NB4 (cell line): ENCODE measurements at regions not wholly inside any gene's neighbourhood (a gene's known extent, or its start where the extent isn't known, plus 50 kb on each side); places are given as distances from the start of the nearest gene placed in this dataset.

Source experiments
- DNase-seq: peaks from one replicate; pipeline ENCODE4 v3.0.0; 2010; ENCODE audit warnings: low read depth
- H3K4me3 ChIP-seq: one replicate; pipeline ENCODE4 v1.5.1; 2011; ENCODE audit warnings: mild to moderate bottlenecking, low read depth, low read length, moderate library complexity
- CTCF ChIP-seq: IDR thresholded peaks from one replicate; pipeline ENCODE4 v1.5.1; 2012; ENCODE audit warnings: low read depth, low read length
- MYC ChIP-seq: IDR thresholded peaks from 2 replicates; pipeline ENCODE4 v1.6.1; 2011; ENCODE audit warnings: low read depth, low read length
- POLR2A ChIP-seq: IDR thresholded peaks from 2 replicates; pipeline ENCODE4 v1.6.1; 2011; ENCODE audit warnings: mild to moderate bottlenecking; ENCODE audit not compliant: insufficient read length; ENCODE audit errors: extremely low read depth
- TF ChIP-seq, protein P1 (sequence below): IDR thresholded peaks from 2 replicates; pipeline ENCODE4 v1.6.1; 2011; ENCODE audit warnings: low read depth, low read length

GRCh38 chr10:128217136-128217535 is 90.9 kb upstream of the MKI67 start:
- no peak for DNase-seq
- TF ChIP-seq CTCF (no peak), MYC (no peak), POLR2A (no peak)
- TF ChIP-seq, protein P1, sequence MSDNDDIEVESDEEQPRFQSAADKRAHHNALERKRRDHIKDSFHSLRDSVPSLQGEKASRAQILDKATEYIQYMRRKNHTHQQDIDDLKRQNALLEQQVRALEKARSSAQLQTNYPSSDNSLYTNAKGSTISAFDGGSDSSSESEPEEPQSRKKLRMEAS, result no peak
- H3K4me3 ChIP-seq, result no peak overlapping the region

DNA sequence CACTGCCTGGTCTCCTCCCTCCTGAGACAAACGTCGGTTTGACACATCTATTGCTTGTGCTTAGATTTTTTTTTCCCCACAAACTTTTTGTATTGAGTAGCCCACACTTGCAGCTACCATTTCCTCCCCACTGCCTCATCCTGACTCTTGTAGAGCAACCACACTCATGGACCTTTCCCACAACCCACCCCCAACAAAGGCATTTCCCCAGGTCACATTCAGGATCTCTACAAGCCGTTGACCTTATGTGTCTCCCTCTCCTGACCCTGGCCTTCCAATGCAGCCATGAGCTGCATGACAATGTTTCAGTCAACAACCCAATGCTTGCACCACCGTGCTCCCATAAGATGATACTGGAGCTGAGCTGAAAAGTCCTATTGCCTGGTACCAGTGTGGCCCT is 91.9 kb upstream of the MKI67 start:
- H3K4me3 ChIP-seq, result no peak overlapping the region
- DNase-seq, result no peak
- TF ChIP-seq CTCF, result no peak
- TF ChIP-seq, protein P1, result no peak
- TF ChIP-seq POLR2A, result no peak
- no peak for TF ChIP-seq MYC

DNA sequence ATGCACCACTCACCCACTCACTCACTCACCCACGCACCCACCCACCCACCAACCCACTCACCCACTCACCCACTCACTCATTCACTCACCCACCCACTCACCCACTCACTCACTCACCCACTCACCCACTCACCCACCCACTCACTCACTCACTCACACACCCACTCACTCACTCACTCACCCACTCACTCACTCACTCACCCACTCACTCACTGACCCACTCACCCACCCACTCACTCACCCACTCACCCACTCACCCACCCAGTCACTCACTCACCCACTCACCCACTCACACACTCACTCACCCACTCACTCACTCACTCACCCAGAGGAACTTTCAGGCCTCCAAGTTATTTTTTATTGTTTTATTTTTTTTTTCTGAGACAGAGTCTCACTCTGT is 93.1 kb upstream of the MKI67 start:
- no peak for DNase-seq
- H3K4me3 ChIP-seq, result no peak overlapping the region
- TF ChIP-seq POLR2A, result no peak
- TF ChIP-seq, protein P1, result no peak
- TF ChIP-seq MYC, result no peak
- no peak for TF ChIP-seq CTCF

DNA sequence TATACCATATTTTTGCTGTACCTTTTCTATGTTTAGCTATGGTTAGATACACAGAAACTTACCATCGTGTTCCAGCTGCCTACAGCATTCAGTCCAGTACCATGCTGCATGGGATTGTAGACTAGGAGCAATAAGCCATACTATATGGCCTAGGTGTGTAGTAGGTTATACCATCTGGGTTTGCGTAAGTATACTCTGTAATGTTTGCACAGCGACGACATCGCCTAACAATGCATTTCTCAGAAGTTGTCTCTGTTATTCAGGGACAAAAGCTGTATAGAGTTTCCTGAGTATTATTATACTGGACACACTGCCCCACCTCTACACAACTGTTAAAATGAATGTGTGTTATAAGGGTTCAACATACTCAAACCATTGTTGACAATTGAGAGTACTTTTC is 93.8 kb upstream of the MKI67 start:
- H3K4me3 ChIP-seq, result no peak overlapping the region
- no peak for DNase-seq
- no peak for TF ChIP-seq MYC
- no peak for TF ChIP-seq CTCF
- TF ChIP-seq, protein P1, result no peak
- TF ChIP-seq POLR2A, result no peak

GRCh38 chr10:128221117-128221516 is 94.9 kb upstream of the MKI67 start:
- no peak for DNase-seq
- H3K4me3 ChIP-seq, result no peak overlapping the region
- TF ChIP-seq, protein P1, result no peak
- TF ChIP-seq CTCF, result no peak
- TF ChIP-seq POLR2A, result no peak
- TF ChIP-seq MYC, result no peak

DNA sequence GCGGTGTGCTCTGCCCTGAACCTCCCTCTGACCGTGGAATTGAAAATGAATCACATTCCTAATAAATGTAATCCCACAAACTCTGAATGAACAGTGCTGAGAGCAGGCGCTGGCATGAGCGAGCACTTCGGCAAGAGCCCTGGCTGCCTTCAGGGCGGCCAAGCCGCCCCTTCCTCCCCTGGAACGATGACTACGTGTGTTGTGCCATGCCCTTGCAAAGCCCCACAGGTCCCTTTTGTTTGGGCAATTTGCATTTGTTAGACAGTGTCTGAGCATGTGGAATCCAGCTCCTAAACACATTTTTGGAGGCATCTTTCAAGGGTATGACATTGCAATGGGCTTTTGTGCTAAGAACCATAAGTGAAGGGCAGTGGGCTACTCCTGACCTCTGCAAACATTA is 95.6 kb upstream of the MKI67 start:
- DNase-seq, result no peak
- H3K4me3 ChIP-seq, result no peak overlapping the region

More for the DNA sequence above, 95.6 kb upstream of the MKI67 start:
- TF ChIP-seq, protein P1, result no peak
- TF ChIP-seq POLR2A (no peak), MYC (no peak), CTCF (no peak)
